OCI-LY7 (cell line): ENCODE measurements at regions not wholly inside any gene's neighbourhood (a gene's known extent, or its start where the extent isn't known, plus 50 kb on each side); places are given as distances from the start of the nearest gene placed in this dataset.

Experiments used
- CTCF ChIP-seq: fragments of 200-600 bp; sonication (generic); conservative IDR thresholded peaks from 2 replicates; pipeline ENCODE4 v1.5.1; 2014; ENCODE audit warnings: mild to moderate bottlenecking, antibody characterized with exemption, low read length, moderate library complexity, mixed read lengths
- EZH2phosphoT487 ChIP-seq: fragments of 200-600 bp; sonication (generic); IDR thresholded peaks from 2 replicates; pipeline ENCODE4 v1.6.1; 2018; ENCODE audit warnings: low read depth, borderline replicate concordance, mild to moderate bottlenecking, mixed run types, antibody characterized with exemption, low read length, moderate library complexity, mixed read lengths

DNA sequence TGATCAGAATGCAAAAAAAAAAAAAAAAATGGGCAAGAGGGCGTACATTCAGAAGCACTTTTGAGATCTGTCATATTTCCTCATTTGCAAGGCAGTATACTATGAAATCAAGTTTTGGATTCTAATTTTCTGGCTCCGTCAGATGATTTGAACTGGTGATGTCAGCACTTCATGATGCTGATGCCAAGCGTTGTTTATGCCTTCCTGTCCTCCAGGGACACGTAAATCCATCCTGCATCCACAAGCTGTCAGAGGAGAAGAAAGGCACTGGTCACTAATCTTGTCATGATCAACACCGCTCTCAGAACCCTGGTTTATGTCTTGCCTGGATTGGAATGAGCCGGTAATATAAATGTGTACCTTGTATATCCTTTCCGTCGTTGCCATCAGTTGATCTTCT lies 152.1 kb upstream of the EPHA3 start:
- TF ChIP-seq CTCF (no peak), EZH2phosphoT487 (no peak)
